GM10266 (cell line): ENCODE measurements at regions not wholly inside any gene's neighbourhood (a gene's known extent, or its start where the extent isn't known, plus 50 kb on each side); places are given as distances from the start of the nearest gene placed in this dataset.

Experiments used
- DNase-seq: peaks from one replicate; pipeline ENCODE4 v3.0.0; 2012; ENCODE audit errors: extremely low spot score
- TF ChIP-seq, protein P1 (sequence below): IDR thresholded peaks from 2 replicates; pipeline ENCODE4 v1.5.1; 2012; ENCODE audit warnings: mild to moderate bottlenecking, low read depth; ENCODE audit not compliant: control insufficient read depth, insufficient read depth; ENCODE audit errors: missing control alignments

DNA sequence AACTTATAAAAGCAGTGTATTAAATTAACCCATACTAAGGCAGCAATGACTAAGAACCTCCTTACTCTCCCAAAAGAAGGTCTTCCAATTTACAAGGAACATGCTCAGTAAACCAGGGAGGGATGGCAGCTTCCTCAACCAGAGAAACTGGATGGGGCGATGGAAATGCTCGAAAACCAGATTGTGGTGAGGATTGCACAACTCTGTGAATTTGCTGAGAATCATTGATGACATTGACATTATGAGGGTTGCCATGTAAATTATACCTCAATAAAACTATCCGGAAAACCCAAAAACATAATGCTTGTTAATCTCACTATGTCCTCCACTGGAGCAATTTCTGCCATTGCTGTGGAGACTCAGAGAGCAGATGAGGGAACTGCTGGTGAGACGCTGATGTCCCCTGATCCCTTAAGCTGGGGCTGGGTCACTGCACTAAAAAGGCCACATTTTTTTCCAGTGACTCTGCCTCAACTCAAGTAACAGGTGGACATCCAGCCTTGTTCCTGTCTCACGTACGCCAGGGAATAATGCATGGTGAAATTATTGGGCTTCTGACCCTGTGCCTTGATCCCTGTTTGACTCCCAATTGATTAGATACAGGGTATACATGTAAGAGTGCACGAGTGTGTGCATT is 288.3 kb downstream of the CYP26B1 start:
- DNase-seq: no peak
- TF ChIP-seq, protein P1, sequence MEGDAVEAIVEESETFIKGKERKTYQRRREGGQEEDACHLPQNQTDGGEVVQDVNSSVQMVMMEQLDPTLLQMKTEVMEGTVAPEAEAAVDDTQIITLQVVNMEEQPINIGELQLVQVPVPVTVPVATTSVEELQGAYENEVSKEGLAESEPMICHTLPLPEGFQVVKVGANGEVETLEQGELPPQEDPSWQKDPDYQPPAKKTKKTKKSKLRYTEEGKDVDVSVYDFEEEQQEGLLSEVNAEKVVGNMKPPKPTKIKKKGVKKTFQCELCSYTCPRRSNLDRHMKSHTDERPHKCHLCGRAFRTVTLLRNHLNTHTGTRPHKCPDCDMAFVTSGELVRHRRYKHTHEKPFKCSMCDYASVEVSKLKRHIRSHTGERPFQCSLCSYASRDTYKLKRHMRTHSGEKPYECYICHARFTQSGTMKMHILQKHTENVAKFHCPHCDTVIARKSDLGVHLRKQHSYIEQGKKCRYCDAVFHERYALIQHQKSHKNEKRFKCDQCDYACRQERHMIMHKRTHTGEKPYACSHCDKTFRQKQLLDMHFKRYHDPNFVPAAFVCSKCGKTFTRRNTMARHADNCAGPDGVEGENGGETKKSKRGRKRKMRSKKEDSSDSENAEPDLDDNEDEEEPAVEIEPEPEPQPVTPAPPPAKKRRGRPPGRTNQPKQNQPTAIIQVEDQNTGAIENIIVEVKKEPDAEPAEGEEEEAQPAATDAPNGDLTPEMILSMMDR: no peak

DNA sequence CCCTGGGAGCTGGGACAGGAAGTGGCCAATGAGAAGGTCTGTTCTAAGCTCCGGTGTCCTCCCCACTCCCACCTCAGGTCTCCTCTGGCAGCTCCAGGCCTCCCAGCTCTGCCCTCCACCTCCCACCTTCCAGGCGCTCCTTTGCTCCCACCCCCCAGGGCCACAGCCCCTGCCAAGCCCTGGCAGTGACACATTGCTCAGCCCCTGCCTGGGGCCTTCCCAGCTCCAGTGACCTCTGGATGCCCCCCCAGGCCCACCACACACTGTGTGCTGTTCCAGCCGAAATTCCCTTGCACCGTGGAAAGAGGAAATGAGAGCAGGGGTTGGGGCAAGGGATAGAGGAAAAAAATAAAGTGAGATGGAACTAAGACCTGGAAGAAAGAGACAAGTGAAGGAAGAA is 289.6 kb downstream of the CYP26B1 start:
- TF ChIP-seq, protein P1: no peak
- no peak for DNase-seq

DNA sequence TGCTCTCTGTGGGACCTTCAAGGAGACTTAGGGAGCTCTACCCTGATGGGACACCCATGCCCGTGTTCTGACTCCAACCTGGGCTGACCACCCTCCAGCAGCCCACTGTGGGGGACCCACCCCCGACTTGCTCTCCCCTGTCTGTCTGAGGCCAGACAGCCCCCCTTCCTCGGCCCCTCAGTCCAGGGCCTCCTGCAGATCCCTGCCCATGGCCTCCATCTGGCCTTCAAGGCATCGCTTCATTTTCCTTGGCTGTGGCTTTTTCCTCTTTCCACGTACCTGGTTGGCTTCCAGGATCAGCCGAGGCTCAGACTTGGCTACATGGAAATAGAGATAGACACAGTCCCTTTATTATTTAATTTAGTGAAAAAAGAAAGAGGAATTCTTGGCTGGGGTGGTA is 290.0 kb downstream of the CYP26B1 start:
- DNase-seq: no peak
- TF ChIP-seq, protein P1: no peak

DNA sequence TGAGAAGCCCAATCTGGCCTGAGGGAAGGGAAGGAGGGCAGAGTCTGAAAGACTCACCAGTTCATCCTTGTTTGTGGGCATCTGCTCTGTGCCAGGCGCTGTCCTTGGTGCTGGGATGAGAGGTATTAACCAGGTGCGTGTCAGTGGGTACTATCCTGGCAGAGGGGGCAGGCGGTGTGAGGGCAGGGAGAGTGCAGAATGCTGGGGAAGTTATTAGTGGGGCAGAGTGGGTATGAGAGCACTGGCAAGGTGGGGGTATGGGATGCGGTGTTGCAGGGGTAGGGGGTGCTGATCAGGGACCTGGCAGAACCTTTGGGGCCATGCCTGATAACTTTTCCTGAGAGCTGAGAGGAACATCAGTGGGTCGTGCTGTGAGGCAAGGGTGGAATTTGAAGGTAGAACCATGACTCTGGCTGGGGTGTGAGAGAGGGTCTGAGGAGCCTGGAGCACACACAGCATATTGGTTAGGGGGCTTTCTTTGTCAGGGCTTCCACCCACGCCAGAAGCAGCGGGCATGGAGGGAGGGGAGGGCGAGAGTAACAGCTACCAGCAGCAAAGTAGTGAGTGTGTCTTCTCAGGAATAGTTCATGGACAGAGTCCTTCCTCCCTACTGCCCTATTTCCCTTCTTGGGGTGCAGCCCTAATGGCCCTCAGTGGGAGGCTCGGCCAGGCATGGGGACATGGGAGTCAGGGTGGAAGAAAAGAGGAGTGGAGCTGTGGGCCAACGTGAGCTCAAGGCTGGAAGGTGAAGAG is 290.7 kb downstream of the CYP26B1 start:
- DNase-seq: no peak
- TF ChIP-seq, protein P1: no peak

DNA sequence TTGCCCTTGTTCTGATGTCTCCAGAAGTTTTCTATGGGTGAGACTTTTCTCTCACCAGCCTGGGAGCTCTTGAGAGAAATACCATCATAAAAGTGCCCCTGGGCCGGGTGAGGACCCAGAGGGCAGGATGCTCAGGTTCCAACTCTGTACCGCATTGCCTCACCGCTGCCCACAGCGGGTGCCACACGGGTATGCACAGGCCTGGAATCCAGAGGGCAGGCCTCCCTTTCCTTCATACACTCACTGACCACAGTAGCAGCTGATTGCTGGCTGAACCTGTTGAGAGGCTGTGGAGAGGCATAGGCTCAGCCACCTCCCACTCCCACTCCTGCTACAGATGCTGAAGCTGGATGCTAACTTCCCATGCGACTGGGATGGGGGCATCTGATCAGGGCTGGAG is 293.8 kb downstream of the CYP26B1 start:
- TF ChIP-seq, protein P1: no peak
- no peak for DNase-seq

DNA sequence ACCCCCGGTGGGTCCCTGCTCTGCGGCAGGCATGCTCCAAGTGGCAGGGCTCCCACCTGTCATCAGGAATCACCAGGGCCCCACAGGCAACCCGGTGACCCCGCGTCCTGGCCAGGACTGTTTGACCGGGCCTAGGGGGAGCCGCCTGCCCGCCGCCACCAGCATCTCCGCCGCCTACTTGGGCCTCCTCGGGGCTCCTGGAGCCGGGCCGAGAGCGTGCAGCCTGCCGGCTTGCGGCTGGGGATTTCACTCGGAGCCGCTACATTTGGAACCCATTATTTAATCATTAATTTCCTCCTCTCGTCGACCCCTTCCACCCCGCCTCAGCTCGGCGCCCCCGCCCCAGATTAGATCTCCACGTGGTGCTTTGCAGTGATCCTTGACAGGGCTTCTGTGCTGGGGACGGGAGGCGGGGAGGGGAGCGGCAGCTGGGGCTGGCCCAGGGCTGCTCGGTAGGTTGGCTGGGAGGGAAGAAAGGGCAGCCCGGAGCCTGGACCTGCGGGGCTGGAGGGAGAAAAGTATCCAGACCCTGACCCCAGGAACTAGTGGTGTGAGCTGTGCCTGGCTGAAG is 295.4 kb downstream of the CYP26B1 start:
- DNase-seq: no peak
- TF ChIP-seq, protein P1: no peak
